GM13977 (cell line): ENCODE measurements at regions not wholly inside any gene's neighbourhood (a gene's known extent, or its start where the extent isn't known, plus 50 kb on each side); places are given as distances from the start of the nearest gene placed in this dataset.

Experiments used
- DNase-seq: peaks from one replicate; pipeline ENCODE4 v3.0.0; 2012; ENCODE audit warnings: low spot score
- CTCF ChIP-seq: IDR thresholded peaks from 2 replicates; pipeline ENCODE4 v1.5.1; 2012; ENCODE audit warnings: mild to moderate bottlenecking, control low read depth; ENCODE audit not compliant: insufficient read depth; ENCODE audit errors: extremely low read depth, missing control alignments
- in situ Hi-C: fragments of 300-500 bp; cut with MboI; formaldehyde crosslinking; loops from one replicate; pipeline ENCODE4 v1.12.0; 2022; ENCODE audit warnings: low sequenced_read_pairs, low pct_unique_long_range_greater_than_20kb, mixed read lengths, inconsistent platforms; ENCODE audit not compliant: unreplicated experiment

- no peak for TF ChIP-seq CTCF
- DNase-seq: no peak
- in situ Hi-C loops: no loop called here
Measured at GRCh38 chr3:166351461-166351860, 514.2 kb upstream of the BCHE start.

DNA sequence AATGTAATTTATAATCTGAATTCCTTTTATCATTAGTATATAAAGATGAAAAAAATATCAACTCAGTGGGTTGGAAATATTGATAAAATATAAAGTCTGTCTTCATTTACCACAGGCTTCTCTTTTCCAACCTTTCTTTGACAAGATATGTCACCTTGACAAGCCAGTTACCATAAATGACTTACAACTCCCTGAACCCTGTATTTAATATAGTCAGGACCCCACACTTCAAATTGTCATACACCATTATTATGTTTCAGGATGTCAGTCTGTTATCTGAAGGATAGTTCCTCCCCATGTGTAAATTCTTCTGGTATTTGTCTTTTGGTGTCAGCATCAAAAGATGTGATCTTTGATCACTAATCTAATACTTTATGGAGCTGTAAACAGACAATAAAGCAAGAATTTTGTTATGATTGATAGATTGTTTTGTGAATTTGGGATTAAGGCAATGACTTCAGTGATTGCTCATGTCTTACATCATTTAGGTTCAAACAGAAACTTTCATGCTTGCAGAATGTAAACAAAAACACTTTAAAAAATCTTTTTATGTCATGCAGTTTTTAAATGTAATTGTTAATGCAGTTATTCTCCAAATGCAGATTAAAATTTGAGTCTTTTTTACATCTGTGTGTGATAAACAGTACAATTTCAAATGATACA, 503.5 kb upstream of the BCHE start:
- DNase-seq: no peak
- in situ Hi-C loops: no loop called here
- no peak for TF ChIP-seq CTCF

GRCh38 chr3:166324401-166324800, 487.2 kb upstream of the BCHE start:
- DNase-seq: no peak
- in situ Hi-C loops: no loop called here
- no peak for TF ChIP-seq CTCF

DNA sequence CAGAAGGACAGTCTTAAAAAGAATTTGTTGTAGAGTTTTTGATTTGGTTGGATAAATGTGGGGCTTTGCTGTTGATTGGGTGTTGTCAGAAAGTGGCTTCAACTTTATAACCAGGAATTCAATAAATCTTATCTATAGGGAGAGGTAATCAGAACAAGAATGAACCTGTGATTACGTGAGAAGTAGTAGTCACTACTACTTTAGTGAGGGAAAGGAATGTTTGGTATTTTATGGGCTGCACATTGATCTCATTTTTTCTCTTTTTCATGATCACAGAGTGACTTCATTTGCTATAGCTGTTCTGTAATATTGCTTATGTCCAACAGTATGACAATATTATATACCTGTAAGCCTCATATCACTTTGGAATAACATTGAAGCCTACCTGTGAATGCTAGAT, 485.2 kb upstream of the BCHE start:
- TF ChIP-seq CTCF: no peak
- in situ Hi-C loops: no loop called here

DNA sequence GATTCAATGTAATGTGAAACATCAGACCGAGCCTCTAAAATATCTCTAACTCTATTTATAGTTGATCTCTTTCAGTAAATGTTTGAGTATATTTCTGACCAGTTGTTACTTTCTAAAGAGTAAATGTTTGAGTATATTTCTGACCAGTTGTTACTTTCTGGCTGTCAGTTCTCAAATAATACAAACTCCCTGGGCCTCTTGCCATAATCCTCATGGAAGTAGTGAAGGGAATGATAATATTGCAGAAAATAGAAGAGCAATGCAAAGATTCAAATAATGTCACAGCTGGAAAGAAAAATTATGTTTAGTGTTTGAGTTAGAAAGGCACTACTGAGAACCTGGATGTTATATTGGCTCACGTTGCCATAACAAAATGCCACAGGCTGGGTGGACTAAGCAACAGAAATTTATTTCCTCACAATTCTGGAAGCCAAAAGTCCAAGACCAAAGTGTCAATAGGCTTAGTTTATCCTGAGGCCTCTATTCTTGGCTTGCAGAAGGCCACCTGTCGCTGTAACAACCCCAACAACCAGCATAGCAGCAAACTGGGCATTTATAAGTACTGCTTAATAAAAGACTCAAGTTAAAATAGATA, 470.6 kb upstream of the BCHE start:
- no peak for DNase-seq
- in situ Hi-C loops: no loop called here
- TF ChIP-seq CTCF: no peak

More for the DNA sequence above, 485.2 kb upstream of the BCHE start:
- no peak for DNase-seq

- TF ChIP-seq CTCF: no peak
- DNase-seq: no peak
- in situ Hi-C loops: no loop called here
Measured at GRCh38 chr3:166304584-166304983, 467.4 kb upstream of the BCHE start.
